Kidney epithelial cell (primary cell): ENCODE measurements at regions not wholly inside any gene's neighbourhood (a gene's known extent, or its start where the extent isn't known, plus 50 kb on each side); places are given as distances from the start of the nearest gene placed in this dataset.
A peak's percentile ranks its signal among the peaks of the same experiment; 100 is the strongest.

Source experiments
- DNase-seq: peaks from one replicate; pipeline ENCODE4 v3.0.0-alpha.2; 2010; ENCODE audit warnings: low read depth
- H3K27me3 ChIP-seq: 2 replicates; pipeline ENCODE4 v1.6.0; 2011; ENCODE audit warnings: low read length; ENCODE audit not compliant: control insufficient read depth, insufficient read depth
- H3K36me3 ChIP-seq: 2 replicates; pipeline ENCODE4 v1.5.1; 2011; ENCODE audit warnings: low read length; ENCODE audit not compliant: control insufficient read depth, insufficient read depth
- H3K4me3 ChIP-seq: 2 replicates; pipeline ENCODE4 v1.5.1; 2011; ENCODE audit warnings: low read depth, mild to moderate bottlenecking, control low read depth, low read length
- CTCF ChIP-seq: IDR thresholded peaks from 2 replicates; pipeline ENCODE4 v1.5.1; 2011; ENCODE audit warnings: mild to moderate bottlenecking, moderate library complexity, low read length, control low read depth, inconsistent platforms; ENCODE audit not compliant: insufficient read depth, poor library complexity, severe bottlenecking

DNA sequence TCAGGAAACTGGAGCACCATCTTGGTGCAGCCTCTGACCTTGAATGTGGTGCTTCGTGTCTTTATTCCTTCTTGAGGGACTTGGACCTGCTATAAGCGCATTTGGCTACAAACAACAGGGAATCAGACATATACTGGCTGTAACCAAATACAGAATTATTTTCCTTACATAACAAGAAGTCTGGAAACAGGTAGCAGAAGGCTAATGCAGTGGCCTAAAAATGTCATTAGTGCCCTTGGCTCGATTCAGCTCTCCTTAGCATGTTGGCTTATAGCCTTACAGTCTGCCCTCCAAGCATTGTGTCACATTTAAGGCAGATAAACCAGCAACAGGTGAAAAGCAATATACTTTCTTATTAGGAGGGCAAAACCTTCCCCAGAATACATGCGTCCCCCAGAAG is 655.4 kb downstream of the XIRP2 start:
- no peak for TF ChIP-seq CTCF
- DNase-seq = no peak
- H3K27me3 ChIP-seq = no peaks in the 10 kb centered on the region
- H3K36me3 ChIP-seq = no peaks in the 10 kb centered on the region
- no peak overlapping the region for H3K4me3 ChIP-seq

DNA sequence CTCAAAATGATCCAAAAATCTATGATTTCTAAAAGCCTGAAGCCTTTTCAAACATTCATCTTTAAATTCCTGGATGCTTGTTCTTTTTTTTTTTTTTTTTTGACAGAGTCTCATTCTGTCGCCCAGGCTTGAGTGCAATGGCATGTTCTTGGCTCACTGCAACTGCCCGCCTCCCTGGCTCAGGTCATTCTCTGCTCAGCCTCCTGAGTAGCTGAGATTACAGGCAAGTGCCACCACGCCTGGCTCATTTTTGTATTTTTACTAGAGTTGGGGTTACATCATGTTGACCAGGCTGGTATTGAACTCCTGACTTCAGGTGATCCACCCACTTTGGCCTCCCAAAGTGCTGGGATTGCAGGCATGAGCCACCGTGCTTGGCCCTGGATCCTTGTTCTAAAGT is 649.5 kb downstream of the XIRP2 start:
- H3K36me3 ChIP-seq = no peaks in the 10 kb centered on the region
- H3K4me3 ChIP-seq = no peak overlapping the region
- TF ChIP-seq CTCF = no peak
- no peaks in the 10 kb centered on the region for H3K27me3 ChIP-seq
- DNase-seq = no peak

- no peak for DNase-seq
- Histone ChIP-seq H3K36me3 (no peaks in the 10 kb centered on the region), H3K27me3 (no peaks in the 10 kb centered on the region), H3K4me3 (no peak overlapping the region)
- TF ChIP-seq CTCF = no peak
Measured at GRCh38 chr2:167534443-167534842, 646.2 kb downstream of the XIRP2 start.

- Histone ChIP-seq H3K36me3 (no peaks in the 10 kb centered on the region), H3K27me3 (no peaks in the 10 kb centered on the region), H3K4me3 (no peak overlapping the region)
- TF ChIP-seq CTCF = no peak
- no peak for DNase-seq
Measured at GRCh38 chr2:167524786-167525185, 636.5 kb downstream of the XIRP2 start.

DNA sequence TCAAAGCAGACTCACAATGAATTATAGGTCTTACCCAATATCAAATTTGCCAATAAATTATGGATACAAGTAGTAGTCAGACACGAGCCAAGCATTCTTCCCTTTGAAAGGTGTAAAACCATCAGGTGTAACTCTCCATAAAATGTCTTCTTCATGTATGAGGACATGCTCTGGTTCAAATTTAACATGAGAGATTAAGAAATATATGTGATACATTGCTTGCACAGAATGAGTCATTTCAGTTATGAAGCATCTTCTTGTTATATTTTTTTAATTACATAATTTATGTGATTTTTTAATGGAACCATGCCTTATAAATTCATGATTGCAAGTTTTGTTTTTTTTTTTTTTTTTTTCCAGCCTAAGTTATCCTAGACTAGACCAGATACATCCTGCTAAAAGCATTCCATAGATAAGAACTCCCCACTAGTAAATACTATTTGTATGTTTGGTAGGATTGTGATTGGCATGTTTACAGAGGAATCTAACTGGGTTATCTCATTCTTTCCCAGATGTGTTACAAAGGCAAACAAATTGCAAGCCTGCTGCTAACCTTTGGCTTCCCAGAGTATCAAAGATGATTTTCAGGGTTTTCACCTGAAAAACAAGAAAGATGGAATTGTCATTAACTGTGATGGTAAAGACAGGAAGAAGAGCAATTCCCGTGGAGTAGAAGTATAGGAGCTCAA is 621.9 kb downstream of the XIRP2 start:
- DNase-seq = no peak
- no peak for TF ChIP-seq CTCF
- H3K27me3 ChIP-seq = no peaks in the 10 kb centered on the region
- no peak overlapping the region for H3K4me3 ChIP-seq
- no peaks in the 10 kb centered on the region for H3K36me3 ChIP-seq

DNA sequence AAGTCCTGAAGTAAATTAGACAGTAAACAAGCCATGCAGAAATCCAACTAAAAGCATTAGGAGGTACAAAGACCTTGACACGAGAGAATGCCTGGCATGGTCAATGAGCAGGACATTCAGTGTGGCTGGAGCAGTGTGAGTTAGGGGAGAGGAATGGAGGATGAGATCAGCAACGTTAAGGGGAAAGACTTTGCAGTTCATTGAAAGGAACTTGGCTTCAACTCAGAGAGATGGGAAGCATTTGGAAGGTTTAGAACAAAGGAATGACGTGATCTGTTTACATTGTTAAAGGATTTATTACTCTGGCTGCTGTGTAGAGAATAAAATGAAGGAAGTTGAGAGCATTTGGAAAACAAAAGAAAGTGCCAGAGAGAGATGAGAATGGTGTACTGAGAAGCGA is 621.3 kb downstream of the XIRP2 start:
- no peak overlapping the region for H3K4me3 ChIP-seq
- no peaks in the 10 kb centered on the region for H3K27me3 ChIP-seq
- no peaks in the 10 kb centered on the region for H3K36me3 ChIP-seq
- no peak for TF ChIP-seq CTCF
- peak; percentile 91 for DNase-seq
